HCT116 (cell line): ENCODE measurements at regions not wholly inside any gene's neighbourhood (a gene's known extent, or its start where the extent isn't known, plus 50 kb on each side); places are given as distances from the start of the nearest gene placed in this dataset.

Source experiments
- FOSL1 ChIP-seq: IDR thresholded peaks from 2 replicates; pipeline ENCODE4 v1.6.1; 2012; ENCODE audit warnings: low read depth
- POLR2AphosphoS5 ChIP-seq: IDR thresholded peaks from 2 replicates; pipeline ENCODE4 v1.6.1; 2011; ENCODE audit warnings: mild to moderate bottlenecking, low read depth, low read length, moderate library complexity
- SRF ChIP-seq: IDR thresholded peaks from 2 replicates; pipeline ENCODE4 v1.6.1; 2012; ENCODE audit warnings: low read depth
- TF ChIP-seq, protein P1 (sequence below), 3 experiments: fragments of 200-600 bp in 1 of 3; sonication (generic) in 1 of 3; IDR thresholded peaks in 2 of 3; conservative IDR thresholded peaks in 1 of 3; 2 replicates each; pipeline ENCODE4 v1.5.1; 2012 to 2017; ENCODE audit warnings: low read depth in 2 of 3, low read length in 2 of 3, antibody characterized with exemption in 1 of 3, borderline replicate concordance in 1 of 3, control low read depth in 1 of 3, mild to moderate bottlenecking in 1 of 3, mixed read lengths in 1 of 3, mixed run types in 1 of 3, moderate library complexity in 1 of 3; ENCODE audit not compliant: insufficient read depth in 1 of 3

DNA sequence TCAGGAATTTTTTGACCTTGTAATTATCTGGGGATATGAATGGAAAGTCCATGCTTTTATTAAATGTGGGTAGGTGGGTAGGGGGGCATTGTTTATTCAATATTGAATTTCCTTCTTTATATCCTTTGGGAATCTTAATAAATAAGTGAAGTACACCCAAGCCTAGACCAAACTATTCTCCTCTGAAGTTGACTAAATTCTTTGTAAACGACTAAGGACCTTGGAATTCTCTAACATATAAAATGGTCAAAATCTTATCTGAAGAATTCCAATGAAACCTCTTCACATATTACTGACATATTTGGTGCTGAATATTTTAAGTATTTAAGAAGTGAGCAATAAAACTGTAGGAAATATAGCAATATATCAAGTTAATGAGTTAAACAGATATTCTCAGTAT, 1432.1 kb upstream of the GBE1 start:
- TF ChIP-seq POLR2AphosphoS5, result no peak
- TF ChIP-seq, protein P1, sequence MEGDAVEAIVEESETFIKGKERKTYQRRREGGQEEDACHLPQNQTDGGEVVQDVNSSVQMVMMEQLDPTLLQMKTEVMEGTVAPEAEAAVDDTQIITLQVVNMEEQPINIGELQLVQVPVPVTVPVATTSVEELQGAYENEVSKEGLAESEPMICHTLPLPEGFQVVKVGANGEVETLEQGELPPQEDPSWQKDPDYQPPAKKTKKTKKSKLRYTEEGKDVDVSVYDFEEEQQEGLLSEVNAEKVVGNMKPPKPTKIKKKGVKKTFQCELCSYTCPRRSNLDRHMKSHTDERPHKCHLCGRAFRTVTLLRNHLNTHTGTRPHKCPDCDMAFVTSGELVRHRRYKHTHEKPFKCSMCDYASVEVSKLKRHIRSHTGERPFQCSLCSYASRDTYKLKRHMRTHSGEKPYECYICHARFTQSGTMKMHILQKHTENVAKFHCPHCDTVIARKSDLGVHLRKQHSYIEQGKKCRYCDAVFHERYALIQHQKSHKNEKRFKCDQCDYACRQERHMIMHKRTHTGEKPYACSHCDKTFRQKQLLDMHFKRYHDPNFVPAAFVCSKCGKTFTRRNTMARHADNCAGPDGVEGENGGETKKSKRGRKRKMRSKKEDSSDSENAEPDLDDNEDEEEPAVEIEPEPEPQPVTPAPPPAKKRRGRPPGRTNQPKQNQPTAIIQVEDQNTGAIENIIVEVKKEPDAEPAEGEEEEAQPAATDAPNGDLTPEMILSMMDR (IDR thresholded peaks at IDR 0.05 in 2 of 3, conservative IDR thresholded peaks at IDR 0.05 in 1 of 3; ENCODE audit: borderline replicate concordance in 1 of 3, insufficient read depth in 1 of 3, low read depth in 2 of 3, low read length in 2 of 3), result no peak
- no peak for TF ChIP-seq SRF
- TF ChIP-seq FOSL1, result no peak
